ENCODE measurements at regions not wholly inside any gene's neighbourhood (a gene's known extent, or its start where the extent isn't known, plus 50 kb on each side); places are given as distances from the start of the nearest gene placed in this dataset.

DNA sequence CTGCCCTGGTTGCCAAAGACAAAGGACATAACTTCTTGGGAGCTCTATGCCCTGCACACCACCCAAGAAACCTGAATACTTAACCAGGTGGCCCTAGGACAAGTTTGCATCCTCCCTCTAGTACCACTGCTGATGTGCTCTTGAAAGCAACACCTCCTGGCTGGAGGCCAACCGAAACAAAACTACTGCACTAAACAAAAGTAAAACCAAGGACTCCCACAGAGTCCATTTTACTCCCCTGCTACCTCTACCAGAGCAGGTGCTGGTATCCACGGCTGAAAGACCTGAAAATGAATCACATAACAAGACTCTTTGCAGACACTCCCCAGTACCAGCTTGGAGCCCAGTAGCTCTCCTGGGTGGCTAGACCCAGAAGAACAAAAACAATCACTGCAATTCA is 941.8 kb downstream of the RAPGEF2 start:
- TF ChIP-seq ZFX (IDR thresholded peaks at IDR 0.05; ENCODE audit: borderline replicate concordance) = no peak
- TF ChIP-seq, protein P1, sequence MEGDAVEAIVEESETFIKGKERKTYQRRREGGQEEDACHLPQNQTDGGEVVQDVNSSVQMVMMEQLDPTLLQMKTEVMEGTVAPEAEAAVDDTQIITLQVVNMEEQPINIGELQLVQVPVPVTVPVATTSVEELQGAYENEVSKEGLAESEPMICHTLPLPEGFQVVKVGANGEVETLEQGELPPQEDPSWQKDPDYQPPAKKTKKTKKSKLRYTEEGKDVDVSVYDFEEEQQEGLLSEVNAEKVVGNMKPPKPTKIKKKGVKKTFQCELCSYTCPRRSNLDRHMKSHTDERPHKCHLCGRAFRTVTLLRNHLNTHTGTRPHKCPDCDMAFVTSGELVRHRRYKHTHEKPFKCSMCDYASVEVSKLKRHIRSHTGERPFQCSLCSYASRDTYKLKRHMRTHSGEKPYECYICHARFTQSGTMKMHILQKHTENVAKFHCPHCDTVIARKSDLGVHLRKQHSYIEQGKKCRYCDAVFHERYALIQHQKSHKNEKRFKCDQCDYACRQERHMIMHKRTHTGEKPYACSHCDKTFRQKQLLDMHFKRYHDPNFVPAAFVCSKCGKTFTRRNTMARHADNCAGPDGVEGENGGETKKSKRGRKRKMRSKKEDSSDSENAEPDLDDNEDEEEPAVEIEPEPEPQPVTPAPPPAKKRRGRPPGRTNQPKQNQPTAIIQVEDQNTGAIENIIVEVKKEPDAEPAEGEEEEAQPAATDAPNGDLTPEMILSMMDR (IDR thresholded peaks at IDR 0.05) = no peak

Data from 22Rv1 (cell line).